Brain microvascular endothelial cell (primary cell): ENCODE measurements at regions not wholly inside any gene's neighbourhood (a gene's known extent, or its start where the extent isn't known, plus 50 kb on each side); places are given as distances from the start of the nearest gene placed in this dataset.

Experiments
- DNase-seq: peaks from one replicate; pipeline ENCODE4 v3.0.0-alpha.2; 2020
- H3K27ac ChIP-seq: fragments of 250-450 bp; sonication (Bioruptor Pico); 2 replicates; pipeline ENCODE4 v1.5.1; 2020; ENCODE audit warnings: mild to moderate bottlenecking, moderate library complexity
- H3K27me3 ChIP-seq: fragments of 250-450 bp; sonication (Bioruptor Pico); replicated peaks from 2 replicates; pipeline ENCODE4 v1.5.1; 2020; ENCODE audit warnings: mild to moderate bottlenecking
- H3K36me3 ChIP-seq: fragments of 250-450 bp; sonication (Bioruptor Pico); replicated peaks from 2 replicates; pipeline ENCODE4 v1.5.1; 2020; ENCODE audit warnings: mild to moderate bottlenecking
- H3K4me3 ChIP-seq: 2 replicates; pipeline ENCODE4 v1.5.1; 2011; ENCODE audit warnings: low read depth, mild to moderate bottlenecking, control low read depth, low read length, moderate library complexity
- CTCF ChIP-seq: IDR thresholded peaks from 2 replicates; pipeline ENCODE4 v1.5.1; 2011; ENCODE audit warnings: low read depth, mild to moderate bottlenecking, moderate library complexity, low read length, control low read depth, inconsistent platforms; ENCODE audit errors: missing control alignments
- in situ Hi-C: cut with HindIII; loops from 2 replicates; pipeline ENCODE4 v1.10.0; 2017; ENCODE audit warnings: low sequenced_read_pairs, low pct_ligation_motif_present

GRCh38 chr4:84028340-84028739, 470.8 kb downstream of the NKX6-1 start:
- no peaks in the 10 kb centered on the region for H3K27me3 ChIP-seq
- H3K27ac ChIP-seq, result no peak overlapping the region
- in situ Hi-C loops, result no loop called here
- peak; percentile 1 for DNase-seq
- TF ChIP-seq CTCF, result peak; percentile 21
- H3K36me3 ChIP-seq, result no peaks in the 10 kb centered on the region
- H3K4me3 ChIP-seq, result no peak overlapping the region

GRCh38 chr4:84024405-84024804, 474.7 kb downstream of the NKX6-1 start:
- H3K27ac ChIP-seq, result no peak overlapping the region
- no peaks in the 10 kb centered on the region for H3K27me3 ChIP-seq
- in situ Hi-C loops, result no loop called here
- no peak for TF ChIP-seq CTCF
- H3K4me3 ChIP-seq, result no peak overlapping the region
- DNase-seq, result no peak
- no peaks in the 10 kb centered on the region for H3K36me3 ChIP-seq

GRCh38 chr4:84022564-84022963, 476.5 kb downstream of the NKX6-1 start:
- no peaks in the 10 kb centered on the region for H3K36me3 ChIP-seq
- in situ Hi-C loops, result no loop called here
- no peak for TF ChIP-seq CTCF
- no peak overlapping the region for H3K27ac ChIP-seq
- DNase-seq, result no peak
- H3K27me3 ChIP-seq, result no peaks in the 10 kb centered on the region
- no peak overlapping the region for H3K4me3 ChIP-seq

GRCh38 chr4:84019626-84020025, 479.5 kb downstream of the NKX6-1 start:
- DNase-seq, result no peak
- no peak for TF ChIP-seq CTCF

GRCh38 chr4:84003046-84003445, 467.1 kb downstream of the GPAT3 start:
- Histone ChIP-seq H3K27me3 (no peaks in the 10 kb centered on the region), H3K4me3 (no peak overlapping the region), H3K27ac (no peak overlapping the region), H3K36me3 (no peaks in the 10 kb centered on the region)
- DNase-seq, result no peak
- TF ChIP-seq CTCF, result no peak
- in situ Hi-C loops, result no loop called here

More at GRCh38 chr4:84019626-84020025, 479.5 kb downstream of the NKX6-1 start:
- in situ Hi-C loops, result no loop called here
- no peaks in the 10 kb centered on the region for H3K36me3 ChIP-seq
- H3K27ac ChIP-seq, result no peak overlapping the region
- H3K27me3 ChIP-seq, result no peaks in the 10 kb centered on the region
- H3K4me3 ChIP-seq, result no peak overlapping the region

- no peak for TF ChIP-seq CTCF
- in situ Hi-C loops, result no loop called here
- DNase-seq, result no peak
- Histone ChIP-seq H3K27ac (no peak overlapping the region), H3K27me3 (no peaks in the 10 kb centered on the region), H3K4me3 (no peak overlapping the region), H3K36me3 (no peaks in the 10 kb centered on the region)
Observed at GRCh38 chr4:84001876-84002569, 466.1 kb downstream of the GPAT3 start.
